ACC112 (cell line): ENCODE measurements at regions not wholly inside any gene's neighbourhood (a gene's known extent, or its start where the extent isn't known, plus 50 kb on each side); places are given as distances from the start of the nearest gene placed in this dataset.
A peak's percentile ranks its signal among the peaks of the same experiment; 100 is the strongest.

Source experiments
- H2AFZ ChIP-seq: fragments of 200-600 bp; sonication (generic); one replicate; pipeline ENCODE4 v1.6.0; 2017; ENCODE audit warnings: antibody characterized with exemption, low read length; ENCODE audit not compliant: unreplicated experiment
- H3K27ac ChIP-seq: fragments of 200-600 bp; sonication (generic); 2 replicates; pipeline ENCODE4 v1.5.1; 2014; ENCODE audit warnings: low read depth, mild to moderate bottlenecking, antibody characterized with exemption, low read length, moderate library complexity
- H3K27me3 ChIP-seq: fragments of 200-600 bp; sonication (generic); 2 replicates; pipeline ENCODE4 v1.6.1; 2014; ENCODE audit warnings: mild to moderate bottlenecking, antibody characterized with exemption, low read length, moderate library complexity, mixed read lengths; ENCODE audit not compliant: insufficient read depth
- H3K36me3 ChIP-seq: fragments of 200-600 bp; sonication (generic); 2 replicates; pipeline ENCODE4 v1.6.1; 2016; ENCODE audit warnings: mild to moderate bottlenecking, antibody characterized with exemption, low read length, moderate library complexity, mixed read lengths; ENCODE audit not compliant: insufficient read depth
- H3K4me1 ChIP-seq: fragments of 200-600 bp; sonication (generic); one replicate; pipeline ENCODE4 v1.6.1; 2016; ENCODE audit warnings: low read length, mixed read lengths; ENCODE audit not compliant: insufficient read depth, unreplicated experiment, control insufficient read depth
- H3K4me3 ChIP-seq: fragments of 200-600 bp; sonication (generic); 2 replicates; pipeline ENCODE4 v1.5.1; 2014; ENCODE audit warnings: mild to moderate bottlenecking, low read depth, low read length
- H3K79me2 ChIP-seq: fragments of 200-600 bp; sonication (generic); one replicate; pipeline ENCODE4 v1.6.0; 2016; ENCODE audit warnings: low read length; ENCODE audit not compliant: control insufficient read depth, unreplicated experiment, insufficient read depth

GRCh38 chr1:178621822-178622221 lies 103.2 kb upstream of the RALGPS2 start:
- Histone ChIP-seq H3K4me1 (no peaks in the 10 kb centered on the region), H3K79me2 (no peaks in the 10 kb centered on the region), H2AFZ (no peak overlapping the region), H3K36me3 (no peaks in the 10 kb centered on the region), H3K4me3 (no peak overlapping the region), H3K27ac (no peak overlapping the region), H3K27me3 (no peaks in the 10 kb centered on the region)

- H3K27me3 ChIP-seq, result no peaks in the 10 kb centered on the region
- H3K4me3 ChIP-seq, result no peak overlapping the region
- no peaks in the 10 kb centered on the region for H3K36me3 ChIP-seq
- no peak overlapping the region for H3K27ac ChIP-seq
- peaks cover 7% of the 10 kb centered on the region for H3K4me1 ChIP-seq
- H2AFZ ChIP-seq, result no peak overlapping the region
- H3K79me2 ChIP-seq, result no peaks in the 10 kb centered on the region
Observed at GRCh38 chr1:178625695-178626094, 99.3 kb upstream of the RALGPS2 start.

- H3K27ac ChIP-seq, result no peak overlapping the region
- peaks cover 7% of the 10 kb centered on the region for H3K4me1 ChIP-seq
Observed at GRCh38 chr1:178627037-178627436, 98.0 kb upstream of the RALGPS2 start.

GRCh38 chr1:178628637-178629251 lies 96.3 kb upstream of the RALGPS2 start:
- Histone ChIP-seq H3K27ac (no peak overlapping the region), H3K36me3 (no peaks in the 10 kb centered on the region), H3K79me2 (no peaks in the 10 kb centered on the region), H2AFZ (no peak overlapping the region), H3K4me3 (no peak overlapping the region), H3K4me1 (peaks cover 19% of the 10 kb centered on the region), H3K27me3 (no peaks in the 10 kb centered on the region)

More at GRCh38 chr1:178627037-178627436, 98.0 kb upstream of the RALGPS2 start:
- Histone ChIP-seq H3K79me2 (no peaks in the 10 kb centered on the region), H2AFZ (no peak overlapping the region), H3K4me3 (no peak overlapping the region), H3K27me3 (no peaks in the 10 kb centered on the region), H3K36me3 (no peaks in the 10 kb centered on the region)

GRCh38 chr1:178629252-178630154 lies 95.5 kb upstream of the RALGPS2 start:
- H3K27ac ChIP-seq, result no peak overlapping the region
- H3K4me1 ChIP-seq, result peaks cover 19% of the 10 kb centered on the region
- H3K27me3 ChIP-seq, result no peaks in the 10 kb centered on the region
- no peaks in the 10 kb centered on the region for H3K36me3 ChIP-seq
- no peak overlapping the region for H3K4me3 ChIP-seq
- no peaks in the 10 kb centered on the region for H3K79me2 ChIP-seq
- no peak overlapping the region for H2AFZ ChIP-seq

GRCh38 chr1:178630417-178630816 lies 94.6 kb upstream of the RALGPS2 start:
- no peak overlapping the region for H3K4me3 ChIP-seq
- no peak overlapping the region for H3K27ac ChIP-seq
- no peak overlapping the region for H2AFZ ChIP-seq
- no peaks in the 10 kb centered on the region for H3K79me2 ChIP-seq
- H3K36me3 ChIP-seq, result no peaks in the 10 kb centered on the region
- no peaks in the 10 kb centered on the region for H3K27me3 ChIP-seq
- peaks cover 19% of the 10 kb centered on the region for H3K4me1 ChIP-seq

DNA sequence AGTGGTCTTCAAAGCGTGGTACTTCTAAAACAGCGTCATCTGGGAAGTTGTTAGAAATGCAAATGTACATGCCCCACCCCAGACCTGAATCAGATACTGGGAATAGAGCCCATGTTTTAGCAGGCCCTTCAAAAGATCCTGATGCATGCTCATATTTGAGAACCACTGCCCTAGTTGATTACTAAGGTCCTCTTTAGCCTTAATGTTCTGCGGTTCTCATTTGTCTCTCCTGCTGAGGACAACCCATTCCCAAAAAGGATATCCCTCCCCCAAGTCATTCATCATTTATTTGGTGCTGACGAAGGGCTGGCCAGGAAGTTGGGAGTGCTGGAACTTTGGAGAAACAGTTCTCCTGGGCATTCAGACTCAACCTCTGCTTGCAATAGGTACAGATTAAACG lies 92.4 kb upstream of the RALGPS2 start:
- H3K79me2 ChIP-seq, result no peaks in the 10 kb centered on the region
- H3K36me3 ChIP-seq, result no peaks in the 10 kb centered on the region
- H3K27me3 ChIP-seq, result no peaks in the 10 kb centered on the region
- no peak overlapping the region for H3K4me3 ChIP-seq
- peak overlapping the region; percentile 36 for H3K27ac ChIP-seq
- peak overlapping the region; percentile 66 for H2AFZ ChIP-seq
- peaks cover 19% of the 10 kb centered on the region for H3K4me1 ChIP-seq

GRCh38 chr1:178633056-178633455 lies 92.0 kb upstream of the RALGPS2 start:
- Histone ChIP-seq H3K4me1 (peaks cover 19% of the 10 kb centered on the region), H2AFZ (peak overlapping the region; percentile 66), H3K27ac (peak overlapping the region; percentile 36), H3K4me3 (peak overlapping the region; percentile 18; the same call in 1 of the 2 replicates), H3K27me3 (no peaks in the 10 kb centered on the region), H3K79me2 (no peaks in the 10 kb centered on the region), H3K36me3 (no peaks in the 10 kb centered on the region)

- no peaks in the 10 kb centered on the region for H3K36me3 ChIP-seq
- no peak overlapping the region for H2AFZ ChIP-seq
Observed at GRCh38 chr1:178634445-178634844, 90.6 kb upstream of the RALGPS2 start.

DNA sequence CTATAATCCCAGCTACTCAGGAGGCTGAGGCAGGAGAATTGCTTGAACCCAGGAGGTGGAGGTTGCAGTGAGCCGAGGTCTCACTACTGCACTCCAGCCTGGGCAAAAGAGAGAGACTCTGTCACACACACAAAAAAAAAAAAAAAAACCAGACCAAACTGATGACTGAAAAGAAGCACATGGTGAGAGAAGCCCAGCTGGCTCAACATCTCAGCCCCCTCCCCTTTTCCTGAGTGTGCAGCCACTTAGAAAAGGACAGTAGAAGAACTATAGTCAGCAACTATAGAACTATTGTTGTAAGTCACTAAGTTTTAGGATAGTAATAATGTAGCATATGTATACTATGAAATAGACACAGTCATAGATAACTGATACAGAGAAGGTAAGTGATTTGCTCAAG lies 87.2 kb upstream of the RALGPS2 start:
- no peak overlapping the region for H2AFZ ChIP-seq
- H3K4me3 ChIP-seq, result no peak overlapping the region
- peaks cover 10% of the 10 kb centered on the region for H3K4me1 ChIP-seq
- H3K36me3 ChIP-seq, result no peaks in the 10 kb centered on the region
- H3K27me3 ChIP-seq, result no peaks in the 10 kb centered on the region
- H3K27ac ChIP-seq, result no peak overlapping the region
- no peaks in the 10 kb centered on the region for H3K79me2 ChIP-seq

More at GRCh38 chr1:178634445-178634844, 90.6 kb upstream of the RALGPS2 start:
- no peaks in the 10 kb centered on the region for H3K27me3 ChIP-seq
- peaks cover 18% of the 10 kb centered on the region for H3K4me1 ChIP-seq
- H3K27ac ChIP-seq, result no peak overlapping the region
- H3K79me2 ChIP-seq, result no peaks in the 10 kb centered on the region
- no peak overlapping the region for H3K4me3 ChIP-seq

DNA sequence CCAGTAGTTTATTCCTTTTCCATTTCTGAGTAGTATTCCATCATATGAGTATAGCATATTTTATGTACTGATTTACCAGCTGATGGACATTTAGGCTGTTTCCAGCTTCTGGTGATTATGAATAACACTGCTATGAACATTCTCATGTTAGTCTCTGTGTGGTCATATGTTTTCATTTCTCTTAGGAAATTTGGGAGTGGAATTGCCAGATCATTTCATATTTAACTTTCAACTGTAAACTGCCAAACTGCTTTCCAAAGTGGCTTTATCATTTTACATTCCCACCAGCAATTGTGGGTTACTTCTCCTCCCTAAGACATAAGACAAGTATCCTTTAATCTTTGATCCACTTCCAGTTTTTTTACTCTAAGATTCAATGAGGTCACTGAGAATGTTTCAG lies 85.7 kb upstream of the RALGPS2 start:
- Histone ChIP-seq H3K27me3 (no peaks in the 10 kb centered on the region), H3K27ac (no peak overlapping the region), H3K36me3 (no peaks in the 10 kb centered on the region), H2AFZ (no peak overlapping the region), H3K4me3 (no peak overlapping the region), H3K79me2 (no peaks in the 10 kb centered on the region), H3K4me1 (peaks cover 10% of the 10 kb centered on the region)
